ENCODE measurements at regions not wholly inside any gene's neighbourhood (a gene's known extent, or its start where the extent isn't known, plus 50 kb on each side); places are given as distances from the start of the nearest gene placed in this dataset.

DNA sequence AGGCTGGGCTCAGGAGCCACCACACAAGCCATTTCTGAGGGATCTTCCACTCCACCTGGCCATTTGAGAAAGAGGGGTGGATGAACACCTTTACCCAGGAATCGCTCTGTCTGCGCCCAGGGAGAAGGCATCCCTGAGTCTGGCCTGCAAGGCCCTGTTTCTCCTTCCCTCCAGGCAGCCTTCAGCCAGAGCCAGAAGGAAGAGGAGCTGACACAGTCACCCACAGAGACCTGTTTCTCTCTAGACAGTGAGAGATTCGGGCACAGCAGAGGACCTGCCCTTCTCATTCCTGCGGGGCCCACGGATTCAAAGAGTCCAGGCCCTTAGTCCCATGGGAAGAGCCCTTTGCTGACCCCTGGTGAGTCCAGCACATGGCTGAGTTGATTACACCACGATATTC lies 127.5 kb upstream of the TNS3 start:
- no peak for TF ChIP-seq EZH2 (IDR thresholded peaks at IDR 0.05; ENCODE audit: borderline replicate concordance)
- TF ChIP-seq, protein P1, sequence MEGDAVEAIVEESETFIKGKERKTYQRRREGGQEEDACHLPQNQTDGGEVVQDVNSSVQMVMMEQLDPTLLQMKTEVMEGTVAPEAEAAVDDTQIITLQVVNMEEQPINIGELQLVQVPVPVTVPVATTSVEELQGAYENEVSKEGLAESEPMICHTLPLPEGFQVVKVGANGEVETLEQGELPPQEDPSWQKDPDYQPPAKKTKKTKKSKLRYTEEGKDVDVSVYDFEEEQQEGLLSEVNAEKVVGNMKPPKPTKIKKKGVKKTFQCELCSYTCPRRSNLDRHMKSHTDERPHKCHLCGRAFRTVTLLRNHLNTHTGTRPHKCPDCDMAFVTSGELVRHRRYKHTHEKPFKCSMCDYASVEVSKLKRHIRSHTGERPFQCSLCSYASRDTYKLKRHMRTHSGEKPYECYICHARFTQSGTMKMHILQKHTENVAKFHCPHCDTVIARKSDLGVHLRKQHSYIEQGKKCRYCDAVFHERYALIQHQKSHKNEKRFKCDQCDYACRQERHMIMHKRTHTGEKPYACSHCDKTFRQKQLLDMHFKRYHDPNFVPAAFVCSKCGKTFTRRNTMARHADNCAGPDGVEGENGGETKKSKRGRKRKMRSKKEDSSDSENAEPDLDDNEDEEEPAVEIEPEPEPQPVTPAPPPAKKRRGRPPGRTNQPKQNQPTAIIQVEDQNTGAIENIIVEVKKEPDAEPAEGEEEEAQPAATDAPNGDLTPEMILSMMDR (IDR thresholded peaks at IDR 0.05; ENCODE audit: poor library complexity), result no peak
